ENCODE measurements at regions not wholly inside any gene's neighbourhood (a gene's known extent, or its start where the extent isn't known, plus 50 kb on each side); places are given as distances from the start of the nearest gene placed in this dataset.

- DNase-seq (ENCODE audit: low read depth, low spot score) = no peak
- Histone ChIP-seq H4K20me1 (ENCODE audit: control insufficient read depth, extremely low read depth, insufficient read depth, low read length) (no peaks in the 10 kb centered on the region), H3K27me3 (ENCODE audit: control insufficient read depth, extremely low read depth, insufficient read depth, low read length) (no peaks in the 10 kb centered on the region), H3K27ac (ENCODE audit: control insufficient read depth, insufficient read depth, low read length) (no peak overlapping the region), H3K9ac (ENCODE audit: control insufficient read depth, extremely low read depth, insufficient read depth, low read length) (no peak overlapping the region), H3K9me1 (ENCODE audit: control insufficient read depth, extremely low read depth, insufficient read depth, low read length) (no peaks in the 10 kb centered on the region), H2AFZ (ENCODE audit: control insufficient read depth, low read length) (no peak overlapping the region), H3K4me1 (ENCODE audit: control insufficient read depth, extremely low read depth, insufficient read depth, low read length) (no peaks in the 10 kb centered on the region), H3K4me3 (ENCODE audit: control insufficient read depth in 2 of 3, extremely low read depth in 1 of 3, insufficient read depth in 2 of 3, low read depth in 1 of 3, low read length in 3 of 3) (no peak overlapping the region), H3K79me2 (ENCODE audit: control insufficient read depth, insufficient read depth, low read length) (no peaks in the 10 kb centered on the region), H3K4me2 (ENCODE audit: control insufficient read depth, extremely low read depth, insufficient read depth, low read depth, low read length) (no peak overlapping the region), H3K36me3 (ENCODE audit: control insufficient read depth in 2 of 2, extremely low read depth in 1 of 2, insufficient read depth in 2 of 2, low read length in 2 of 2) (no peaks in the 10 kb centered on the region), H3K9me3 (ENCODE audit: control insufficient read depth, low read depth, low read length) (no peaks in the 10 kb centered on the region)
- dilution Hi-C loops (cut with MboI; ENCODE audit: extremely low pct_ligation_motif_present, low sequenced_read_pairs) = no loop called here
- TF ChIP-seq CTCF (optimal IDR thresholded peaks at IDR 0.05 in 1 of 3, IDR thresholded peaks at IDR 0.05 in 1 of 3, conservative IDR thresholded peaks at IDR 0.05 in 1 of 3; ENCODE audit: extremely low read depth in 1 of 3, insufficient read depth in 2 of 3, low read length in 3 of 3) (no peak), EZH2 (IDR thresholded peaks at IDR 0.05; ENCODE audit: low read length) (no peak)
- no peak for FAIRE-seq
Observed at GRCh38 chr16:73414638-73415037, 366.7 kb upstream of the ZFHX3 start.

DNA sequence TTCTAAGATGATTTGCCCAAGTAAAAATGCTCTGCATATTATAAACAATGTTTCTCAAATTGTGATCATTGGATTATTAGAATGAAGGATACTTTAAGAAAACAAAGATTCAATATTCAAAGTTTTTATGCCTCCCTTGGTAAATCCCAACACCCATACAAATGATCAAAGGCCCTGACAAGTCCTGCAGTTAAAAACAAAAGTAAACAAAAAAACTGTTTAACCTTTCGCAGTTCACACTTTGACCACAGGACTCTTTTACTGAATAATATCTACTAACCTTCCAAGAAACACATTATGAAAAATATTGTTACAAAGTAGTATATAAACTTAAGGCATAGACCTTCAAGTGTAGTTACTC lies 365.9 kb upstream of the ZFHX3 start:
- H3K9me3 ChIP-seq (ENCODE audit: control insufficient read depth, low read depth, low read length) = no peaks in the 10 kb centered on the region
- H3K27me3 ChIP-seq (ENCODE audit: control insufficient read depth, extremely low read depth, insufficient read depth, low read length) = no peaks in the 10 kb centered on the region
- TF ChIP-seq CTCF (optimal IDR thresholded peaks at IDR 0.05 in 1 of 3, IDR thresholded peaks at IDR 0.05 in 1 of 3, conservative IDR thresholded peaks at IDR 0.05 in 1 of 3; ENCODE audit: extremely low read depth in 1 of 3, insufficient read depth in 2 of 3, low read length in 3 of 3) (no peak), EZH2 (IDR thresholded peaks at IDR 0.05; ENCODE audit: low read length) (no peak)
- no peak overlapping the region for H3K4me2 ChIP-seq (ENCODE audit: control insufficient read depth, extremely low read depth, insufficient read depth, low read depth, low read length)
- dilution Hi-C loops (cut with MboI; ENCODE audit: extremely low pct_ligation_motif_present, low sequenced_read_pairs) = no loop called here
- no peaks in the 10 kb centered on the region for H3K9me1 ChIP-seq (ENCODE audit: control insufficient read depth, extremely low read depth, insufficient read depth, low read length)
- no peaks in the 10 kb centered on the region for H3K79me2 ChIP-seq (ENCODE audit: control insufficient read depth, insufficient read depth, low read length)
- no peak overlapping the region for H2AFZ ChIP-seq (ENCODE audit: control insufficient read depth, low read length)
- H3K27ac ChIP-seq (ENCODE audit: control insufficient read depth, insufficient read depth, low read length) = no peak overlapping the region
- FAIRE-seq (no peak), DNase-seq (ENCODE audit: low read depth, low spot score) (no peak)
- no peaks in the 10 kb centered on the region for H4K20me1 ChIP-seq (ENCODE audit: control insufficient read depth, extremely low read depth, insufficient read depth, low read length)
- H3K4me1 ChIP-seq (ENCODE audit: control insufficient read depth, extremely low read depth, insufficient read depth, low read length) = no peaks in the 10 kb centered on the region
- no peak overlapping the region for H3K4me3 ChIP-seq (ENCODE audit: control insufficient read depth in 2 of 3, extremely low read depth in 1 of 3, insufficient read depth in 2 of 3, low read depth in 1 of 3, low read length in 3 of 3)
- no peaks in the 10 kb centered on the region for H3K36me3 ChIP-seq (ENCODE audit: control insufficient read depth in 2 of 2, extremely low read depth in 1 of 2, insufficient read depth in 2 of 2, low read length in 2 of 2)
- H3K9ac ChIP-seq (ENCODE audit: control insufficient read depth, extremely low read depth, insufficient read depth, low read length) = no peak overlapping the region

All from keratinocyte (primary cell).